Retinal pigment epithelial cell (primary cell): ENCODE measurements at regions not wholly inside any gene's neighbourhood (a gene's known extent, or its start where the extent isn't known, plus 50 kb on each side); places are given as distances from the start of the nearest gene placed in this dataset.

Experiments
- DNase-seq: peaks from one replicate; pipeline ENCODE4 v3.0.0-alpha.2; 2010; ENCODE audit warnings: low read depth
- H3K4me3 ChIP-seq: 2 replicates; pipeline ENCODE4 v1.5.1; 2011; ENCODE audit warnings: mild to moderate bottlenecking, low read length, control low read depth, moderate library complexity
- TF ChIP-seq, protein P1 (sequence below): conservative IDR thresholded peaks from 2 replicates; pipeline ENCODE4 v1.5.1; 2011; ENCODE audit warnings: low read depth, low read length, control low read depth, inconsistent platforms

DNA sequence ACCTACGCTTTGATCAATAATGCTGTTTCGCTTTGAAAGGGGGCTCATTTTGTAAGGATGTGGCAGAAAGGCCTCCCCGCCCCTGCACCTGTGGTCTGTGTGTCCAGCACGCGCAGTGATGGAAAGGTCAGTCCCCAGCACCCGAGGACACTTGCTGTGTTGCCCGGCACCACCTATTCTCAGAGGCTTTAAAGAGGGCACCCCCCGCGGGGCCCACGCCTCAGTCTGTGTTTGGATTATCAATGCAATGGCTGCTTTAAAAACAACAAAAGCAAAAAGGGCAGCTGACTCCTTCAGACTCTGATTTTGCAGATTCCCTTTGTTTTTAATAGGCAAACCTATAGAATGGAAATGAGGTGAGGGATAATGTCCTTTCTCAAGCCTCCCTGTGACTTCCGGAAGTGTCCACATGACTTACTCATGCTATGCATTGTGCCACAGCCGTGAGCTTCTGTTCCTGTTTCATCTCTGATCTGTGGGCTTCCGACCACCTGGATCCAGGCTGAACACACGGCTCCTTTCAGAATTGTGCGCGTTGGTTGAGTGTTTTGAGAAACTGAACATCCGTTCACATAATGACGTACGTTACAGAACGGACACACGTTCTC is 416.2 kb downstream of the IRX2 start:
- no peak overlapping the region for H3K4me3 ChIP-seq
- TF ChIP-seq, protein P1, sequence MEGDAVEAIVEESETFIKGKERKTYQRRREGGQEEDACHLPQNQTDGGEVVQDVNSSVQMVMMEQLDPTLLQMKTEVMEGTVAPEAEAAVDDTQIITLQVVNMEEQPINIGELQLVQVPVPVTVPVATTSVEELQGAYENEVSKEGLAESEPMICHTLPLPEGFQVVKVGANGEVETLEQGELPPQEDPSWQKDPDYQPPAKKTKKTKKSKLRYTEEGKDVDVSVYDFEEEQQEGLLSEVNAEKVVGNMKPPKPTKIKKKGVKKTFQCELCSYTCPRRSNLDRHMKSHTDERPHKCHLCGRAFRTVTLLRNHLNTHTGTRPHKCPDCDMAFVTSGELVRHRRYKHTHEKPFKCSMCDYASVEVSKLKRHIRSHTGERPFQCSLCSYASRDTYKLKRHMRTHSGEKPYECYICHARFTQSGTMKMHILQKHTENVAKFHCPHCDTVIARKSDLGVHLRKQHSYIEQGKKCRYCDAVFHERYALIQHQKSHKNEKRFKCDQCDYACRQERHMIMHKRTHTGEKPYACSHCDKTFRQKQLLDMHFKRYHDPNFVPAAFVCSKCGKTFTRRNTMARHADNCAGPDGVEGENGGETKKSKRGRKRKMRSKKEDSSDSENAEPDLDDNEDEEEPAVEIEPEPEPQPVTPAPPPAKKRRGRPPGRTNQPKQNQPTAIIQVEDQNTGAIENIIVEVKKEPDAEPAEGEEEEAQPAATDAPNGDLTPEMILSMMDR: no peak
- DNase-seq: no peak

GRCh38 chr5:2334719-2335118 is 416.8 kb downstream of the IRX2 start:
- H3K4me3 ChIP-seq: no peak overlapping the region
- no peak for DNase-seq
- TF ChIP-seq, protein P1: no peak

DNA sequence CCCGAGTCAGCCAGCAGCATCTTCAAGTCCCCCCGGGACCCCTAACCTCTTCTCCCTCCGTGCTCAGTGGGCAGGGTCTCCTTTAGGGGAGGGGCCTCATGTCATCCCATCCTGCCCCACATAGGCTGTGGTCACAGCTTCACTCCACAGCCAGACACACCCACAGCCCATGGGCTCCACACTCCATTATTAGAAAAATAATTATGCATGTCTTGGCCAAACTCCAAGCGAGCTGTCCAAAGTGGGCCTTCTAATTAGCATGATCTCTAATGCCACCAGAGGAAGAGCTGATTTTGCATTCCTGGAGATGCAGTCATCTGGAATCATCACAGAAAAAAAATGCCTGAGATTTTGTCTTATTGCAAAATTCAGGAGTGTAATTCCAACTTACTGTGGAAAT is 418.2 kb downstream of the IRX2 start:
- no peak for DNase-seq
- H3K4me3 ChIP-seq: no peak overlapping the region
- TF ChIP-seq, protein P1: no peak

- DNase-seq: no peak
- TF ChIP-seq, protein P1: no peak
Measured at GRCh38 chr5:2332521-2332920, 419.0 kb downstream of the IRX2 start.

DNA sequence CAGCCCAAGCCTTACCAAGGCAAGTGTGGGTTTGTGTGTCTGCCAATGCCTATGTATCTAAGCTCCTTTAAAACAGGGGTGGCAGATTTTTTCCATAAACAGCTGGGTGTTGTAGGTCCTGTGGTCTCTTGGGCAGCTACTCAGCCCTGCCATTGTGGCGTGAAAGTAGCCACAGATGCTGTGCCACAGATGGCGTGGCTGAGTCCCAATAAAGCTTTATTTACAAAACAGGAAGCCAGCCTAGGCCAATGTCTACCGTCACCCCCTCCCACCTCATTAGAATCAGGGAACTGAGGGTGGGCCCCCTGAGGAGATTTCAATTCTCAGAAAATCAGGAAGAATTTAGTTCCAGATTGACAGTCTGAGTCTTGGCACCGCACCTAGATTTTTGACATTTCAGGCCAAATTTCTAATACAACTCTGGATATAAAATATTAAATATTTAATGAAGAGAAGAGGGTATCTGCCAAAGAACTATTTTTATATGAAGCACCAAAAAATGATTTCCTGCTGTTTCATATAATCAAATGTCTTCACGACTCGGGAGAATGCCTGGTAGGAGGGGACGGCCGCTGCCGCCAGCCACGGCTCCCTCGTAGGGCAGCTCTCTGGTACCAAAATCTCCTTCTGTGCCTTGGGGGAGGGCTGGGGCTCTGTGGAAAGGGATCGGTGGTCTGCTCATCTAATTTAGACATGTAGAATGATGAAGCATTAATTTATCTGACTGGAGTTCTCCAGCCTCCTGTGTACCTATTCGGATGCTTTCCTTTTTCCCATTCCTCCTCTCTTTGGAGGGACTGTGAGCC is 420.9 kb downstream of the IRX2 start:
- no peak overlapping the region for H3K4me3 ChIP-seq
- no peak for DNase-seq
- TF ChIP-seq, protein P1: no peak

More at GRCh38 chr5:2332521-2332920, 419.0 kb downstream of the IRX2 start:
- no peak overlapping the region for H3K4me3 ChIP-seq

- no peak overlapping the region for H3K4me3 ChIP-seq
- no peak for DNase-seq
- TF ChIP-seq, protein P1: no peak
Measured at GRCh38 chr5:2329741-2330140, 421.7 kb downstream of the IRX2 start.

DNA sequence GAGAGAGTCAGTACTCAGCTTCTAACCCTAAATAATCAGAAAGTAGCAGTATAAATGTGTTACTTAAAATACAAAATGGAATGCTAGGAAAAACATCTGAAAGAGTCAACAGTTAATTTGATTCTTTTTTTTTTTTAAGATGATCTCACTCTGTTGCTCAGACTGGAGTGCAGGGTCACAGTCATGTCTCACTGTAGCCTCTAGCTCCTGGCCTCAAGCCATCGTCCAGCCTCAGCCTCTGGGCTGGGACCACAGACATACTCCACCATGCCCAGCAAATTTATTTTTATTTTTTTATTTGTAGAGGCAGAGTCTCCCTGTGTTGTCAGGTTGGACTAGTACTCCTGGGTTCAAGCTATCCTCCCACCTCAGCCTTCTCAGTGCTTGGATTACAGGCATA is 424.9 kb downstream of the IRX2 start:
- DNase-seq: no peak
- TF ChIP-seq, protein P1: no peak
- no peak overlapping the region for H3K4me3 ChIP-seq
